CD4-positive, alpha-beta T cell treated with Interleukin-17A for 4 hours (primary cell): ENCODE measurements at regions not wholly inside any gene's neighbourhood (a gene's known extent, or its start where the extent isn't known, plus 50 kb on each side); places are given as distances from the start of the nearest gene placed in this dataset.

Experiments
- DNase-seq: peaks from one replicate; pipeline ENCODE4 v3.0.0-alpha.2; 2020; ENCODE audit warnings: mixed read lengths

DNA sequence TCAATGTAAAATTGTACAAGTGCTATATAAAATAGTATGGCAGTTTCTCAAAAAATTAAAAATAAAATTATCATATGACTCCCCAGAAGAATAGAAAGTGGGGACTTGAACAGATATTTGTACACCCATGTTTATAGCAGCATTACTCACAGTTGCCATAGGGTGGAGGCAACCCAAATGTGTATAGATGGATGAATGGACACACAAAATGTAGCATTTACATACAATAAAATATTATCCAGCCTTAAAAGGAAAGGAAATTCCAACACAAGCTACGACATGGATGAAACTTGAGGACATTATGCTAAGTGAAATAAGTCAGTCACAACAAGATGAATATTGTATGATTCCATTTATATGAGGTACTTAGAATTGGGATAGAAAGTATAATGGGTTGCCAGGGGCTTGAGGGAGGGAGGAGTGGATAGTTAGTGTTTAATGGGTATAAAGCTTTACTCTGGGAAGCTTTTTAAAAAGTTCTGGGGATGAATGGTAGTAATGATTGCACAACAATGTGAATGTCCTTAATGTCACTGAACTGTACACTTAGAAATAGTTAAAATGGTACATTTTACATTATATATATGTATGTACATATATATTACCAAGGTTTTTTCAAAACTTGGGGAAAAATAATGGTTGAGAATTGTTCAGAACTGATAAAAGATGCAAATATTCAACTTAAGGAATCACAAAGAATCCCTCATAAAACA, 53.0 kb upstream of the ADORA3 start:
- peak; percentile 18 for DNase-seq

DNA sequence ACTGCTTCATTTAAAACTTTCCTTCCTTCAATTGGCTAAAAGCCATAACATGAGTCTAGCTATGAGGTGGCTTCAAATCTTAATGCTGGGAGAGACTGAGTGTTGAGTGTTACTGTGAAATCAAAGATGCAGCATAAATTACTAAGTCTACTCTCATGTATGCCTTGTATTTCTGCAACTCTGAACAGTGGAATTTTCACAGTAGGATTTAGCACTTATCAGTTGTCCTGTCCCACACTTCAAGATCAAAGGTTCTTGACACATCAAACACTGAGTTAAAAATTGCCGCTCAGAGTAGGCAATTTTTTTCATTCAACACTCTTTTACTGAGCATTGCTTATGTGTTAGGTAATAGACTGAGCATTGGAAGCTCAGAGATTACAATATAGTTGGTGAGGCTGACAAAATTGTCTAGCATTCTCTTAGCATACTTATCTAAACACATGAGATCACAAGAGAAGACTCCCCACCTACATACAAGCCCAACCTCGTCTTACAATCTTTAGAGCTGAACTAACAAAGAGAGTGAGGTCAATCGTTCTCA, 56.4 kb upstream of the ADORA3 start:
- no peak for DNase-seq

DNA sequence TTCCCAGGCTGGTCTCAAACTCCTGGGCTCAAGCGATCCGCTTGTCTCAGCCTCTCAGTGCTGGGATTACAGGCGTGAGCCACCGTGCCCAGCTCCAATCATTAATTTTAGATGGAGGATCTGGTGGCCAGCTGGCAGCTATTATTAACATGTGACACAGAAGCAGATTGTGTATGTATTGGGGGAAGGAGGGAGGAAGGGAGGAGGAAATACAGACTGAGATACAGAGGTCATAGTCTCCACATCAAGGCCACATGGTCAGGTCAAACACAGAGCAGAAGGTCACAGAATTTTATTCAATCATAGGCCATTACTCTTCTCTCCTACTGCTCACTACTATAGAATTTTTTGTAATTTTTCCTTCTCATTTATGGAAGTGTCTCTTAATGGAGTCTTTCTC, 57.9 kb upstream of the ADORA3 start:
- no peak for DNase-seq

DNA sequence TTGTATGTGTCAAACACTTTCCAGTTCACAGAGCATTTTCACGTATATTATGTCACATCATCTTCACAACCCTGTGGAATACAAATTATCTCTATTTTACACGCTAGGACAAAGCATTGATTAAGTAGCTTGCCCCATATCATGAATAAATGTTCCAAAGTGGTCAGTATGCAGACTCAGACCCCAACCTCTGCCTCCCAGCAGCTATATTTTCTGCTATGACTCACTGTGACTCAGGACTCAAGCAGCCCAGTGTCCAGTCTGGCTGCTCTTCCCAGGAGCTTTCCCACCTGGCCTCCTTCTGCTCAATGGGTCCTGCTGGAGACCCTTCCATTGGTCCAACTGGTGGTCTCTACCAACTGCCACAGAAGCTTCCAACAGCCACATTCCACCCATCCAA, 56.0 kb upstream of the RAP1A start:
- no peak for DNase-seq

DNA sequence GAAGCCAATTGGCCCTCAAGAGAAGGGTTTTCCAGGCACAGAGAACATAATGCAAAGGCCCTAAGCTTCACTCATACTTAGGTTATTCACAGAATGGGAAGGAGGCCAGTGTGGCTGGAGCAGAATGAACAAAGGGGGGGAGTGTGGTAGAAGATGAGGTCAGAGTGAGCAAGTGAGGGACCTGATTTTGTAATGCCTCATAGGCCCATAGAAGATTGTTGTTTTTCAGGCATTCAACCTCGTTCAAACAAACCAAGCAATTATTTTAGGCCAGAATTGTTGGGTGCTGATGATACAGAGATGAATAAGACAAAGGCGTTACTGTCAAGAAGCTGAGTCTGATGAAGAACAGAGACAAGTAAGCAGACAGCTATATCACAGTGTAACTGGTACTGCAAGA, 54.5 kb upstream of the RAP1A start:
- no peak for DNase-seq

DNA sequence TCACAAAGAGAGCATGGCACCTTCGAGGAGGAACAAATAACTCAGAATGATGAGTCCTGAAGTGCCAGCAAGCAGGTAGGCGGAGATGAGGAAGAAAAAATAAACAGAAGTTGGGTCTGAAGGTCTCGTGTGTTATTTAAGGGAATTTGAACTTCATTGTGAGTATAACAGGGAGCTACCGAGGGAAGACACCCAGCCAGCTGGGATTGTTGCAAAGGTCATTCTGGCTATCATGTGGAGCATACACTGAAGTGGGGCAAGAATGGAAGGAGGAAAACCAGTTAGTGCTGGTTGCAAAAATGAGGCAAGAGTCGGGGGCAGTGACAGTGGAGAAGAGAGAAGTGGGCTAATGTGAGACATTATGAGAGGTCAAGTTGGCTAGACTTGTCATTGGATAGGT, 53.6 kb upstream of the RAP1A start:
- no peak for DNase-seq

DNA sequence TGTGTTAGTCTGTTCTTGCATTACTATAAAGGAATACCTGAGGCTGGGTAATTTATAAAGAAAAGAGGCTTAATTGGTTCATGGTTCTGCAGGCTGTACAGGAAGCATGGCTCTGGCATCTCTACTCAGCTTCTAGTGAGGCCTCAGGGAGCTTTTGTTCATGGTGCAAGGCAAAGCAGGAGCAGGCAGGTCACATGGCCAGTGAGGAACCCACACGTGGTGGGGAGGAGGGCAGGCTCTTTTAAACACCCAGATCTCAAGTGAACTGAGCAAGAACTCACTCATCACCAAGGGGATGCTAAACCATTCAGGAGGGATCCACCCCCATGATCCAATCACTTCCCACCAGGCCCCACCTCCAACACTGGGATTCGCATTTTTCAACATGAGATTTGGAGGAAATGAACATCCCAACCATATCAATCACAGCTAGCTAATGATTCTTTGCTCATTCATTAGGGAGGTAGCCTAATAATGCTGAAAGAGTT, 51.4 kb upstream of the RAP1A start:
- DNase-seq: no peak
